Lower leg skin (tissue), 3 donors: ENCODE measurements at regions not wholly inside any gene's neighbourhood (a gene's known extent, or its start where the extent isn't known, plus 50 kb on each side); places are given as distances from the start of the nearest gene placed in this dataset.

Experiments used
- CTCF ChIP-seq, 3 donors: fragments of 450-650 bp; IDR thresholded peaks; one replicate each; pipeline ENCODE4 v1.5.1; 2016; ENCODE audit warnings: antibody characterized with exemption in 3 of 3, mild to moderate bottlenecking in 3 of 3, moderate library complexity in 2 of 3
- POLR2A ChIP-seq, 2 donors: fragments of 450-650 bp; IDR thresholded peaks; one replicate each; pipeline ENCODE4 v1.6.1; 2016 to 2017; ENCODE audit warnings: antibody characterized with exemption in 2 of 2, mild to moderate bottlenecking in 1 of 2, moderate library complexity in 1 of 2

GRCh38 chr17:77515227-77515626 lies 374.5 kb downstream of the SEC14L1 start:
- TF ChIP-seq CTCF (IDR thresholded peaks at IDR 0.05) (no peak), POLR2A (IDR thresholded peaks at IDR 0.05) (no peak)
